Spleen (tissue), 11 donors: ENCODE measurements at regions not wholly inside any gene's neighbourhood (a gene's known extent, or its start where the extent isn't known, plus 50 kb on each side); places are given as distances from the start of the nearest gene placed in this dataset.

Experiments used
- DNase-seq: peaks from one replicate; pipeline ENCODE4 v3.0.0-alpha.2; 2020
- H3K27ac ChIP-seq, 8 donors: fragments of 200-600 bp; sonication (generic) in 7 of 8; 1 replicate in 4 of 8; 2 replicates in 4 of 8; pipeline versions ENCODE4 v1.5.0 to v1.8.0; 2016 to 2021; ENCODE audit warnings: inconsistent platforms in 4 of 8, mild to moderate bottlenecking in 4 of 8, moderate library complexity in 1 of 8
- H3K27me3 ChIP-seq, 7 donors: fragments of 200-600 bp; sonication (generic) in 6 of 7; replicated peaks in 1 of 7; 1 replicate in 4 of 7; 2 replicates in 3 of 7; pipeline versions ENCODE4 v1.5.0 to v1.8.0; 2016 to 2021; ENCODE audit warnings: inconsistent platforms in 3 of 7, mild to moderate bottlenecking in 1 of 7
- H3K36me3 ChIP-seq, 6 donors: fragments of 200-600 bp; sonication (generic) in 5 of 6; 1 replicate in 4 of 6; 2 replicates in 2 of 6; pipeline versions ENCODE4 v1.5.0 to v1.8.0; 2016 to 2021; ENCODE audit warnings: inconsistent platforms in 2 of 6
- H3K4me1 ChIP-seq, 6 donors: fragments of 200-600 bp; sonication (generic) in 5 of 6; 1 replicate in 3 of 6; 2 replicates in 3 of 6; pipeline versions ENCODE4 v1.5.0 to v1.8.0; 2016 to 2021; ENCODE audit warnings: inconsistent platforms in 3 of 6
- H3K4me3 ChIP-seq, 8 donors: fragments of 200-600 bp; sonication (generic) in 7 of 8; 1 replicate in 4 of 8; 2 replicates in 4 of 8; pipeline versions ENCODE4 v1.5.0 to v1.8.0; 2016 to 2021; ENCODE audit warnings: inconsistent platforms in 4 of 8, mild to moderate bottlenecking in 4 of 8, moderate library complexity in 2 of 8
- H3K9me3 ChIP-seq, 8 donors: fragments of 200-600 bp; sonication (generic) in 7 of 8; 1 replicate in 4 of 8; 2 replicates in 4 of 8; pipeline versions ENCODE4 v1.5.0 to v1.8.0; 2016 to 2021; ENCODE audit warnings: inconsistent platforms in 4 of 8
- CTCF ChIP-seq, 11 experiments: fragments of 200-600 bp in 7 of 11; fragments of 450-650 bp in 4 of 11; sonication (generic) in 4 of 11; IDR thresholded peaks in 8 of 11; conservative IDR thresholded peaks in 3 of 11; 1 replicate in 7 of 11; 2 replicates in 4 of 11; pipeline versions ENCODE4 v1.4.0 to v1.8.0; 2016 to 2021; ENCODE audit warnings: antibody characterized with exemption in 11 of 11, inconsistent platforms in 4 of 11, mild to moderate bottlenecking in 1 of 11
- POLR2A ChIP-seq, 3 donors: fragments of 450-650 bp; IDR thresholded peaks; one replicate each; pipeline ENCODE4 v1.5.1; 2017; ENCODE audit warnings: antibody characterized with exemption in 3 of 3, mild to moderate bottlenecking in 1 of 3
- POLR2AphosphoS5 ChIP-seq, 3 donors: sonication (generic); formaldehyde crosslinking; IDR thresholded peaks; one replicate each; pipeline ENCODE4 v1.5.1; 2017; ENCODE audit warnings: antibody characterized with exemption in 3 of 3
- WGBS, 5 donors: extraction: QIAGEN DNeasy Blood & Tissue Kit in 3 of 5; methylation state at CpG; one replicate each; pipeline versions ENCODE4 v1.1.5 to v1.1.7; 2013 to 2018; 5-methylcytosine and 5-hydroxymethylcytosine counted together
- intact Hi-C: fragments of 100-400 bp; cut with DNase I; formaldehyde crosslinking; loops from one replicate; pipeline ENCODE4 v1.15.0; 2023; ENCODE audit warnings: low total_unique reads
- donor health status: healthy with polysubstance abuse.
- donor health status: DM: no; HTN: no; CAD: no; lungs with moderate emphysema.
- donor health status: DM: no; HTN: no; CAD: no.
- donor health status: Bipolar disorder and iron deficiency.
- donor health status: healthy.
- donor health status: DM: no; HTN: no; CAD: no.
- donor health status: DM: yes; HTN: yes; CAD: no.

- intact Hi-C loops, result no loop called here
Measured at GRCh38 chr1:234759888-234760287, 149.9 kb upstream of the IRF2BP2 start.

DNA sequence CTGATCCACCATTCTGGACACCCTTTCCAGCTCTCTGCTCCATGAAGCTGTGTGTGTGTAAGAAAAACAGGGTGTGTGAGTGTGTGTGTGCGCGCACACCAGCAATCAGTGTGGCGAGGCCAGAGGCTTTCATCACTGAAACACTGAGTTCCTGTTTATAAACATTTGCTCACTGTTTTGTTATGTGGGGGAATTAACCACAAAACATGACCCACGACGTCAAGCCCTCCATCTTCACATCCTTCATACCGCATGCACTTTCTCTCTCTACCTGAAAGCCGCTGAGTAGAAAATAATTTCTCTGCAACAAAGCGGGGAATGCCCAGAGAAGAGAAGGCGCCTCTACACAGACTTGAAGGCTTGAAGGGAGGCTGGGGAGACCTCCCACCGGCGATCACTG lies 148.9 kb upstream of the IRF2BP2 start:
- no peaks in the 10 kb centered on the region for H3K9me3 ChIP-seq
- H3K27ac ChIP-seq, result peak overlapping the region in 3 of 8 donors; percentile 24 to 60 (median 48)
- peaks cover 7 to 59% (median 27%) of the 10 kb centered on the region in 6 donors for H3K4me1 ChIP-seq
- TF ChIP-seq POLR2AphosphoS5 (IDR thresholded peaks at IDR 0.05) (peak in 1 of 3 donors; percentile 24), POLR2A (IDR thresholded peaks at IDR 0.05) (no peak), CTCF (IDR thresholded peaks at IDR 0.05 in 8 of 11, conservative IDR thresholded peaks at IDR 0.05 in 3 of 11) (no peak)
- no peaks in the 10 kb centered on the region for H3K27me3 ChIP-seq
- intact Hi-C loops, result no loop called here
- no peaks in the 10 kb centered on the region for H3K36me3 ChIP-seq
- WGBS, 5 donors, result 64 to 79% (median 71%) methylated on average over 11 of the region's 11 CpGs
- H3K4me3 ChIP-seq, result no peak overlapping the region
- no peak for DNase-seq

More at GRCh38 chr1:234759888-234760287, 149.9 kb upstream of the IRF2BP2 start:
- no peak for TF ChIP-seq POLR2A (IDR thresholded peaks at IDR 0.05)
- Histone ChIP-seq H3K36me3 (no peaks in the 10 kb centered on the region), H3K4me3 (no peak overlapping the region), H3K4me1 (peaks cover 7 to 68% (median 33%) of the 10 kb centered on the region in 6 donors), H3K27me3 (no peaks in the 10 kb centered on the region), H3K27ac (peak overlapping the region in 6 of 8 donors; percentile 1 to 60 (median 48)), H3K9me3 (no peaks in the 10 kb centered on the region)
- no peak for DNase-seq
- WGBS, 5 donors, result 89 to 97% (median 91%) methylated on average over 11 of the region's 11 CpGs

GRCh38 chr1:234756857-234757256 lies 146.9 kb upstream of the IRF2BP2 start:
- intact Hi-C loops, result no loop called here
- no peak for TF ChIP-seq CTCF (IDR thresholded peaks at IDR 0.05 in 8 of 11, conservative IDR thresholded peaks at IDR 0.05 in 3 of 11)
- TF ChIP-seq POLR2AphosphoS5 (IDR thresholded peaks at IDR 0.05), result no peak
- TF ChIP-seq POLR2A (IDR thresholded peaks at IDR 0.05), result no peak
- Histone ChIP-seq H3K9me3 (no peaks in the 10 kb centered on the region), H3K4me3 (no peak overlapping the region), H3K4me1 (peaks cover 7 to 49% (median 23%) of the 10 kb centered on the region in 6 donors), H3K27me3 (no peaks in the 10 kb centered on the region), H3K36me3 (no peaks in the 10 kb centered on the region), H3K27ac (no peak overlapping the region)
- 94 to 97% (median 97%) methylated on average over 6 of the region's 6 CpGs for WGBS, 5 donors
- no peak for DNase-seq

DNA sequence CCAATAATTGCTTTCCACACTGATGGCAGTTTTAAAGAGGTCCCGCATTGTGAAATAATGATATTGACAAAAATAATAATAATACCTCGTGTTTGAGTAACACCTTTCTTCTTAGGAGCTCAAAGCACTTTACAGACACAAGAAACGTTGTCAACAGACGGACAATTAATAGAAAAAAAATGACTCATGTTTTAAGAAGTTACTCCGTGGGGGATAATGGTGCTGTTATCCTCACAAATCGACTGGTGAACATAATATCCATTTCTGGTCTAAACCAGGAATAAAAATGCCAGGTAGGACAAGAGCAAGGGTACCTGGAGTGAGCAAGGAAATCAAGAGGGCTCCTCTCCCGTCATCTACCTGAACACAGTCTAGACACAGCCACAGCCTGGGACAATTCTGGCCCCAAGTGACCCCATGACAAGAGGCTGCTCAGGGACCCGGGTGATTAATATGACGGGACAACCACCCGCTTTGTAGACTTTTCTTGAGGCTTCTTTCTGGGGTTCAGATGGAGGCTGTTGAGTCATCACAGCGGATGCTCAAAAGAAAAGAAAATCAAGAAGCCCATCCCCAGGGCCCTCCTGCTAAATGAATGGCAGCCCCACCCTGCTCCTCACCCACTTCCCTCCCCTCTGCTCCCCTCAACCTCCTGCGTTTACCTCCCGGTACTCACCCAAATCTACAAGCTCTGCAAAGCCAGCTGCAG lies 146.2 kb upstream of the IRF2BP2 start:
- 82 to 86% (median 84%) methylated on average over 13 of the region's 13 CpGs for WGBS, 5 donors
- H3K9me3 ChIP-seq, result no peaks in the 10 kb centered on the region
- peaks cover 7 to 47% (median 23%) of the 10 kb centered on the region in 6 donors for H3K4me1 ChIP-seq
- TF ChIP-seq CTCF (IDR thresholded peaks at IDR 0.05 in 8 of 11, conservative IDR thresholded peaks at IDR 0.05 in 3 of 11) (no peak), POLR2AphosphoS5 (IDR thresholded peaks at IDR 0.05) (no peak), POLR2A (IDR thresholded peaks at IDR 0.05) (no peak)
- H3K27ac ChIP-seq, result peak overlapping the region in 1 of 8 donors; percentile 16
- DNase-seq, result no peak
- intact Hi-C loops, result no loop called here
- H3K36me3 ChIP-seq, result no peaks in the 10 kb centered on the region
- H3K4me3 ChIP-seq, result no peak overlapping the region
- H3K27me3 ChIP-seq, result no peaks in the 10 kb centered on the region
